A549 (cell line): ENCODE measurements at regions not wholly inside any gene's neighbourhood (a gene's known extent, or its start where the extent isn't known, plus 50 kb on each side); places are given as distances from the start of the nearest gene placed in this dataset.
A peak's percentile ranks its signal among the peaks of the same experiment; 100 is the strongest.

Source experiments
- ATAC-seq, 2 experiments: fragments of 200-7000 bp in 1 of 2; fragments of >200 bp in 1 of 2; cut with Nextera tagmentation in 1 of 2; cut with Tn5 transposase in 1 of 2; 3 replicates each; pipeline versions ENCODE4 v1.8.0 to v1.9.1; 2018 to 2020; ENCODE audit warnings: mild to moderate bottlenecking in 1 of 2, moderate library complexity in 1 of 2
- CTCF ChIA-PET: fragments of 300-600 bp; sonication (Branson Sonifier 250); formaldehyde crosslinking; extraction: SDS; loops from one replicate; lab custom pipeline; 2021; ENCODE audit warnings: antibody characterized with exemption, inconsistent platforms; lab: Yijun Ruan, JAX
- POLR2A ChIA-PET: fragments of 350-600 bp; formaldehyde crosslinking; extraction: SDS; loops from one replicate; lab custom pipeline; 2021; ENCODE audit warnings: antibody characterized with exemption, inconsistent platforms; lab: Yijun Ruan, JAX
- DNase-seq, 2 experiments: peaks; one replicate each; pipeline versions ENCODE4 v3.0.0 to v3.0.0-alpha.2; 2011 to 2016; ENCODE audit warnings: low read depth in 1 of 2, low spot score in 1 of 2
- FAIRE-seq: peaks from 2 replicates; lab custom pipeline; 2011; peaks lifted over from hg19 to GRCh38; lab: Jason Lieb, UNC
- H3K27ac ChIP-seq, 2 experiments: fragments of >200 bp; sonication (Bioruptor Twin); formaldehyde crosslinking; 3 replicates each; pipeline ENCODE4 v1.5.1; 2016 to 2017
- H3K4me1 ChIP-seq: fragments of >200 bp; sonication (Bioruptor Twin); formaldehyde crosslinking; 3 replicates; pipeline ENCODE4 v1.6.1; 2016
- H3K4me2 ChIP-seq: fragments of >200 bp; sonication (Bioruptor Twin); formaldehyde crosslinking; 3 replicates; pipeline ENCODE4 v1.6.1; 2016
- H3K4me3 ChIP-seq: fragments of >200 bp; sonication (Bioruptor Twin); formaldehyde crosslinking; 3 replicates; pipeline ENCODE4 v1.5.1; 2016
- H3K9me3 ChIP-seq: fragments of >200 bp; sonication (Bioruptor Twin); formaldehyde crosslinking; 3 replicates; pipeline ENCODE4 v1.6.1; 2016
- BCL3 ChIP-seq: fragments of >200 bp; sonication (Bioruptor Twin); formaldehyde crosslinking; IDR thresholded peaks from 3 replicates; pipeline ENCODE4 v1.6.1; 2016
- BHLHE40 ChIP-seq: IDR thresholded peaks from 2 replicates; pipeline ENCODE4 v1.6.1; 2012; ENCODE audit warnings: low read depth, low read length, inconsistent platforms
- E2F6 ChIP-seq: IDR thresholded peaks from 2 replicates; pipeline ENCODE4 v1.6.1; 2012; ENCODE audit warnings: low read depth, borderline replicate concordance
- FOSL2 ChIP-seq, 2 experiments: fragments of 450-650 bp in 1 of 2; fragments of >200 bp in 1 of 2; sonication (Bioruptor Twin) in 1 of 2; formaldehyde crosslinking; IDR thresholded peaks; 2 replicates each; pipeline versions ENCODE4 v1.5.0 to v1.6.1; 2016 to 2020; ENCODE audit warnings: mild to moderate bottlenecking in 1 of 2, moderate library complexity in 1 of 2
- HEYL ChIP-seq: fragments of 250-450 bp; sonication (Bioruptor Pico); IDR thresholded peaks from 2 replicates; pipeline ENCODE4 v1.8.0; 2021; ENCODE audit warnings: mild to moderate bottlenecking, moderate library complexity
- HOXA7 ChIP-seq: fragments of 250-450 bp; sonication (Bioruptor Pico); IDR thresholded peaks from 2 replicates; pipeline ENCODE4 v1.5.0; 2020; ENCODE audit warnings: mild to moderate bottlenecking, moderate library complexity
- HOXB13 ChIP-seq: fragments of 250-450 bp; sonication (Bioruptor Pico); IDR thresholded peaks from 2 replicates; pipeline ENCODE4 v1.5.0; 2020; ENCODE audit warnings: low read depth, mild to moderate bottlenecking, moderate library complexity
- JUN ChIP-seq, 2 experiments: fragments of >200 bp; sonication (Bioruptor Twin); formaldehyde crosslinking; IDR thresholded peaks; 2 replicates in 1 of 2; 3 replicates in 1 of 2; pipeline ENCODE4 v1.6.1; 2016 to 2017
- JUNB ChIP-seq: fragments of >200 bp; sonication (Bioruptor Twin); formaldehyde crosslinking; IDR thresholded peaks from 2 replicates; pipeline ENCODE4 v1.6.1; 2016
- KDM1A ChIP-seq: fragments of 200-600 bp; sonication (generic); IDR thresholded peaks from 2 replicates; pipeline ENCODE4 v1.6.1; 2016; ENCODE audit warnings: low read depth, mild to moderate bottlenecking
- MAFK ChIP-seq: fragments of 450-650 bp; IDR thresholded peaks from 2 replicates; pipeline ENCODE4 v1.6.1; 2014; ENCODE audit not compliant: partially characterized antibody
- MAZ ChIP-seq: fragments of 150-350 bp; IDR thresholded peaks from 2 replicates; pipeline ENCODE4 v1.6.1; 2014; ENCODE audit warnings: antibody characterized with exemption, low read depth, low read length, borderline replicate concordance
- PBX3 ChIP-seq: IDR thresholded peaks from 2 replicates; pipeline ENCODE4 v1.6.1; 2012
- PHF8 ChIP-seq: fragments of 200-600 bp; sonication (generic); IDR thresholded peaks from 2 replicates; pipeline ENCODE4 v1.6.1; 2016; ENCODE audit warnings: low read depth, mild to moderate bottlenecking, antibody characterized with exemption, moderate library complexity, borderline replicate concordance
- RAD21 ChIP-seq, 2 experiments: fragments of >200 bp in 1 of 2; sonication (Bioruptor Twin) in 1 of 2; formaldehyde crosslinking in 1 of 2; IDR thresholded peaks in 1 of 2; conservative IDR thresholded peaks in 1 of 2; 2 replicates in 1 of 2; 3 replicates in 1 of 2; pipeline ENCODE4 v1.6.1; 2012 to 2018; ENCODE audit warnings: inconsistent platforms in 1 of 2
- RARB ChIP-seq: fragments of 250-450 bp; sonication (Bioruptor Pico); IDR thresholded peaks from 2 replicates; pipeline ENCODE4 v1.8.0; 2021; ENCODE audit warnings: mild to moderate bottlenecking, moderate library complexity
- RCOR1 ChIP-seq: fragments of 150-350 bp; IDR thresholded peaks from 2 replicates; pipeline ENCODE4 v1.6.1; 2014; ENCODE audit warnings: antibody characterized with exemption, low read length, low read depth
- TP53 ChIP-seq: fragments of 250-450 bp; sonication (Bioruptor Pico); IDR thresholded peaks from 2 replicates; pipeline ENCODE4 v1.5.0; 2021; ENCODE audit warnings: mild to moderate bottlenecking, moderate library complexity
- WGBS: methylation state at CpG from one replicate; pipeline ENCODE4 v1.1.6; 2017; ENCODE audit errors: missing lambda C conversion rate; 5-methylcytosine and 5-hydroxymethylcytosine counted together
- TF ChIP-seq, protein P1 (sequence below): fragments of 450-650 bp; IDR thresholded peaks from 2 replicates; pipeline ENCODE4 v1.6.1; 2014; ENCODE audit warnings: antibody characterized with exemption
- TF ChIP-seq, protein P2 (sequence below): fragments of 200-600 bp; sonication (generic); IDR thresholded peaks from 2 replicates; pipeline ENCODE4 v1.6.1; 2016; ENCODE audit warnings: antibody characterized with exemption, mild to moderate bottlenecking, moderate library complexity

GRCh38 chr2:145595296-145595695, 1075.4 kb upstream of the ZEB2 start:
- H3K4me2 ChIP-seq, result no peak overlapping the region
- no peak overlapping the region for H3K4me3 ChIP-seq
- H3K27ac ChIP-seq, result 0 out of 6 replicates have a peak overlapping the region, but pooled peaks of 1 of the 2 experiments have one; percentile 34
- CTCF ChIA-PET, result no interaction called here
- WGBS, result 88% methylated on average over 3 of the region's 3 CpGs
- FAIRE-seq (no peak), ATAC-seq (no peak), DNase-seq (no peak)
- H3K4me1 ChIP-seq, result peaks cover 25% of the 10 kb centered on the region
- POLR2A ChIA-PET, result no interaction called here
- TF ChIP-seq MAZ, result no peak
- TF ChIP-seq MAFK, result no peak
- TF ChIP-seq, protein P1, sequence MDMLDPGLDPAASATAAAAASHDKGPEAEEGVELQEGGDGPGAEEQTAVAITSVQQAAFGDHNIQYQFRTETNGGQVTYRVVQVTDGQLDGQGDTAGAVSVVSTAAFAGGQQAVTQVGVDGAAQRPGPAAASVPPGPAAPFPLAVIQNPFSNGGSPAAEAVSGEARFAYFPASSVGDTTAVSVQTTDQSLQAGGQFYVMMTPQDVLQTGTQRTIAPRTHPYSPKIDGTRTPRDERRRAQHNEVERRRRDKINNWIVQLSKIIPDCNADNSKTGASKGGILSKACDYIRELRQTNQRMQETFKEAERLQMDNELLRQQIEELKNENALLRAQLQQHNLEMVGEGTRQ, result no peak
- no peak for TF ChIP-seq RCOR1
- no peak for TF ChIP-seq PBX3
- no peak for TF ChIP-seq BHLHE40
- TF ChIP-seq RARB (CRISPR knock-in tag), result no peak
- no peak for TF ChIP-seq TP53 (CRISPR knock-in tag)
- no peak for TF ChIP-seq JUNB
- TF ChIP-seq E2F6, result no peak
- no peak for TF ChIP-seq HOXA7 (CRISPR knock-in tag)
- no peak for TF ChIP-seq KDM1A
- no peak for TF ChIP-seq BCL3
- TF ChIP-seq FOSL2 (IDR thresholded peaks at IDR 0.05), result no peak
- no peak for TF ChIP-seq FOSL2 (CRISPR knock-in tag; IDR thresholded peaks at IDR 0.05)
- TF ChIP-seq, protein P2, sequence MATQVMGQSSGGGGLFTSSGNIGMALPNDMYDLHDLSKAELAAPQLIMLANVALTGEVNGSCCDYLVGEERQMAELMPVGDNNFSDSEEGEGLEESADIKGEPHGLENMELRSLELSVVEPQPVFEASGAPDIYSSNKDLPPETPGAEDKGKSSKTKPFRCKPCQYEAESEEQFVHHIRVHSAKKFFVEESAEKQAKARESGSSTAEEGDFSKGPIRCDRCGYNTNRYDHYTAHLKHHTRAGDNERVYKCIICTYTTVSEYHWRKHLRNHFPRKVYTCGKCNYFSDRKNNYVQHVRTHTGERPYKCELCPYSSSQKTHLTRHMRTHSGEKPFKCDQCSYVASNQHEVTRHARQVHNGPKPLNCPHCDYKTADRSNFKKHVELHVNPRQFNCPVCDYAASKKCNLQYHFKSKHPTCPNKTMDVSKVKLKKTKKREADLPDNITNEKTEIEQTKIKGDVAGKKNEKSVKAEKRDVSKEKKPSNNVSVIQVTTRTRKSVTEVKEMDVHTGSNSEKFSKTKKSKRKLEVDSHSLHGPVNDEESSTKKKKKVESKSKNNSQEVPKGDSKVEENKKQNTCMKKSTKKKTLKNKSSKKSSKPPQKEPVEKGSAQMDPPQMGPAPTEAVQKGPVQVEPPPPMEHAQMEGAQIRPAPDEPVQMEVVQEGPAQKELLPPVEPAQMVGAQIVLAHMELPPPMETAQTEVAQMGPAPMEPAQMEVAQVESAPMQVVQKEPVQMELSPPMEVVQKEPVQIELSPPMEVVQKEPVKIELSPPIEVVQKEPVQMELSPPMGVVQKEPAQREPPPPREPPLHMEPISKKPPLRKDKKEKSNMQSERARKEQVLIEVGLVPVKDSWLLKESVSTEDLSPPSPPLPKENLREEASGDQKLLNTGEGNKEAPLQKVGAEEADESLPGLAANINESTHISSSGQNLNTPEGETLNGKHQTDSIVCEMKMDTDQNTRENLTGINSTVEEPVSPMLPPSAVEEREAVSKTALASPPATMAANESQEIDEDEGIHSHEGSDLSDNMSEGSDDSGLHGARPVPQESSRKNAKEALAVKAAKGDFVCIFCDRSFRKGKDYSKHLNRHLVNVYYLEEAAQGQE, result no peak
- no peaks in the 10 kb centered on the region for H3K9me3 ChIP-seq

GRCh38 chr2:145593991-145594614, 1074.2 kb upstream of the ZEB2 start:
- WGBS, result 11% methylated on average over 2 of the region's 2 CpGs
- Histone ChIP-seq H3K4me3 (no peak overlapping the region), H3K4me2 (peak overlapping the region; percentile 51), H3K27ac (peak overlapping the region; percentile 36; a peak in 3 of 6 replicates), H3K4me1 (peaks cover 25% of the 10 kb centered on the region), H3K9me3 (no peaks in the 10 kb centered on the region)
- TF ChIP-seq JUN (IDR thresholded peaks at IDR 0.05) (no peak), HEYL (CRISPR knock-in tag) (no peak), FOSL2 (IDR thresholded peaks at IDR 0.05) (no peak), FOSL2 (CRISPR knock-in tag; IDR thresholded peaks at IDR 0.05) (peak; percentile 62), HOXB13 (CRISPR knock-in tag) (no peak), PHF8 (no peak), RAD21 (conservative IDR thresholded peaks at IDR 0.05 in 1 of 2, IDR thresholded peaks at IDR 0.05 in 1 of 2) (peak; percentile 29 to 30; a peak in 2 of 5 replicates)
- TF ChIP-seq, protein P1, result no peak
- peak; percentile 3 to 73 for DNase-seq
- POLR2A ChIA-PET, result no interaction called here
- no peak for FAIRE-seq
- CTCF ChIA-PET, result interaction anchor here (0.8 to 1.0 kb wide), 2 partner anchors 12 to 582 kb away, joined by 3 read pairs; no protein-coding TSS in a partner anchor
- peak; percentile 97 to 98 for ATAC-seq
